D721Med (cell line): ENCODE measurements at regions not wholly inside any gene's neighbourhood (a gene's known extent, or its start where the extent isn't known, plus 50 kb on each side); places are given as distances from the start of the nearest gene placed in this dataset.
"Not testable (repeated sequence)": the region's sequence is repeated elsewhere in the genome, so short reads cannot be mapped to it uniquely, and the experiment has no call there.

ENCODE experiments used
- DNase-seq: peaks from one replicate; pipeline ENCODE4 v3.0.0; 2011; ENCODE audit warnings: low spot score; ENCODE audit not compliant: insufficient read length
- FAIRE-seq: peaks from 2 replicates; lab custom pipeline; 2011; peaks lifted over from hg19 to GRCh38; lab: Jason Lieb, UNC
- TF ChIP-seq, protein P1 (sequence below): IDR thresholded peaks from 2 replicates; pipeline ENCODE4 v1.5.1; 2012; ENCODE audit warnings: mild to moderate bottlenecking, control low read depth; ENCODE audit not compliant: insufficient read depth; ENCODE audit errors: missing control alignments

DNA sequence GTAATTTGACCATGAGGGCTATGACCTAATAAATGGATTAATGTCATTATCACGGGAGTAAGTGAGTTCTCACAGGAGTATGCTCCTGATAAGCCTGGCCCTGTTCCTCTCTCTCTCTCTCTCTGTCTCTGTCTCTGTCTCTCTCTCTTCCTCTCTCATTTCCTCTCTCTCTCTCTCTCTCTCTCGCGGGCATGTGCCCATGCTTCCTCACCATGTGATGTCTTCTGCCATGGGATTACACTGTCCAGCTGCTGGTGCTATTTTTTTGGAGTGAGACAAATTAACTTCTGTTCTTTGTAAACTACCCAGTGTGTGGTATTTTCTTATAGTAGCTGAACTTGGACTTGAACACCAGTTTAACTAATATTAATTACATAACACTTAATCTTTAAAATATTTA lies 374.3 kb upstream of the GJE1 start:
- TF ChIP-seq, protein P1, sequence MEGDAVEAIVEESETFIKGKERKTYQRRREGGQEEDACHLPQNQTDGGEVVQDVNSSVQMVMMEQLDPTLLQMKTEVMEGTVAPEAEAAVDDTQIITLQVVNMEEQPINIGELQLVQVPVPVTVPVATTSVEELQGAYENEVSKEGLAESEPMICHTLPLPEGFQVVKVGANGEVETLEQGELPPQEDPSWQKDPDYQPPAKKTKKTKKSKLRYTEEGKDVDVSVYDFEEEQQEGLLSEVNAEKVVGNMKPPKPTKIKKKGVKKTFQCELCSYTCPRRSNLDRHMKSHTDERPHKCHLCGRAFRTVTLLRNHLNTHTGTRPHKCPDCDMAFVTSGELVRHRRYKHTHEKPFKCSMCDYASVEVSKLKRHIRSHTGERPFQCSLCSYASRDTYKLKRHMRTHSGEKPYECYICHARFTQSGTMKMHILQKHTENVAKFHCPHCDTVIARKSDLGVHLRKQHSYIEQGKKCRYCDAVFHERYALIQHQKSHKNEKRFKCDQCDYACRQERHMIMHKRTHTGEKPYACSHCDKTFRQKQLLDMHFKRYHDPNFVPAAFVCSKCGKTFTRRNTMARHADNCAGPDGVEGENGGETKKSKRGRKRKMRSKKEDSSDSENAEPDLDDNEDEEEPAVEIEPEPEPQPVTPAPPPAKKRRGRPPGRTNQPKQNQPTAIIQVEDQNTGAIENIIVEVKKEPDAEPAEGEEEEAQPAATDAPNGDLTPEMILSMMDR, result no peak
- FAIRE-seq (no peak), DNase-seq (no peak)

DNA sequence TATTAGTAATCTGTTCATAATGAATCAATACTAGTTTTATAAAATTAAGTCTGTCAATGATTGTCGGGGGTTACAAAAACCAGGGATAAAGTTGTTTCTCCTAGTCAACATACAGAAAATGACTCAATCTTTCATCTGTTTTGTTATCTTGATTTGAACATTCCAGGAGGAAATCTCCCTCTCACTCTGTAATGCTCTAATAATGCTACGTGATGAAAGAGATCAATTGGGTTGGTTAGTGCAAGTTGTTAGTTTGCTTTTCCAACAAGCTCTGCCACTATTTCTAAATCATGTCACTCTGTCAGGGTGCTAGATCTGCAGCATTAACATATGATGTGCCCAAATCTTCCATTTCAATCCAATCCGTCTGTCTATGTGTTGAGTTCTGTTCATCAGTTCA lies 379.5 kb upstream of the GJE1 start:
- FAIRE-seq (no peak), DNase-seq (no peak)
- TF ChIP-seq, protein P1, result no peak

DNA sequence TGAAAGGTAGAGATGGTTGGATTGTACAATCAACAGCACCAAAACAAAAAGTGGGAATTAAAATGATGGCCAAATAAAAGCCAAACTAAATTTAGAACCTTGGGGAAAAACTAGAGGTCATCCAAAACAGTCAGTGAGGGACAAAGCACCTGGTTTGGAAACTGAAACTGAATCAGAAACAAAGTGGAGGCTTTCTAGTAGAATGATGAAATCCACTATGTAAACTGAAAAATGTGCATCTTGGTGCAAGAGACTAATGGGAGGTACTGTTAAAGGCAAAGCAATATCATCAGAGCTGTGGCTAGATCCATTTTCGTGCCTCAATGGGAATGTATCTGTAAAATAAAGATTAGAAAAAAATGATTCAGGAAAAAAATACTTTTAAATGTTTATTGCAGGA lies 380.0 kb upstream of the GJE1 start:
- DNase-seq (no peak), FAIRE-seq (no peak)
- TF ChIP-seq, protein P1, result no peak

DNA sequence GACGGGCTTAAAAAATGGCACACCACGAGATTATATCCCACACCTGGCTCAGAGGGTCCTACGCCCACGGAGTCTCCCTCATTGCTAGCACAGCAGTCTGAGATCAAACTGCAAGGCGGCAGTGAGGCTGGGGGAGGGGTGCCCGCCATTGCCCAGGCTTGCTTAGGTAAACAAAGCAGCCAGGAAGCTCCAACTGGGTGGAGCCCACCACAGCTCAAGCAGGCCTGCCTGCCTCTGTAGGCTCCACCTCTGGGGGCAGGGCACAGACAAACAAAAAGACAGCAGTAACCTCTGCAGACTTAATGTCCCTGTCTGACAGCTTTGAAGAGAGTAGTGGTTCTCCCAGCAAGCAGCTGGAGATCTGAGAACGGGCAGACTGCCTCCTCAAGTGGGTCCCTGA lies 386.4 kb upstream of the GJE1 start:
- FAIRE-seq, DNase-seq: not testable (repeated sequence)

DNA sequence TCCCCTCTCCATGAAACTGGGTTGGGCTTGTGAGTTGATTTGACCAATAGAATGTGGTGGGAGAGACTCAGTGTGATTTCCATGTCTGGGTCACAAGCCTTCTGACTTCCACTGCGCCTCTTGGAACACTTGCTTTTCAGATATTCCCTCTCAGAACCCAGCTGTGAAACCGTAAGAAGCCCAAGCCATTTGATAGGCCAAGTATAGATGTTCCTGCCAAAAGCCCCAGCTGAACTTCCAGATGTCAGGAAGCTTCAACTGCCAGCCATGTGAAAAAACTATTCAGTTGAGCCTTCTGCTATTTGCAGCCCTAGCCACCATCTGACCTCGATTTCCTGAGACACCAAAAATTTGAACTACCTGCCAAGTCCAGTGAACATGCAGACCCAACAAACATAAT lies 387.8 kb upstream of the GJE1 start:
- no peak for DNase-seq
- FAIRE-seq, result no peak
- TF ChIP-seq, protein P1, result no peak

DNA sequence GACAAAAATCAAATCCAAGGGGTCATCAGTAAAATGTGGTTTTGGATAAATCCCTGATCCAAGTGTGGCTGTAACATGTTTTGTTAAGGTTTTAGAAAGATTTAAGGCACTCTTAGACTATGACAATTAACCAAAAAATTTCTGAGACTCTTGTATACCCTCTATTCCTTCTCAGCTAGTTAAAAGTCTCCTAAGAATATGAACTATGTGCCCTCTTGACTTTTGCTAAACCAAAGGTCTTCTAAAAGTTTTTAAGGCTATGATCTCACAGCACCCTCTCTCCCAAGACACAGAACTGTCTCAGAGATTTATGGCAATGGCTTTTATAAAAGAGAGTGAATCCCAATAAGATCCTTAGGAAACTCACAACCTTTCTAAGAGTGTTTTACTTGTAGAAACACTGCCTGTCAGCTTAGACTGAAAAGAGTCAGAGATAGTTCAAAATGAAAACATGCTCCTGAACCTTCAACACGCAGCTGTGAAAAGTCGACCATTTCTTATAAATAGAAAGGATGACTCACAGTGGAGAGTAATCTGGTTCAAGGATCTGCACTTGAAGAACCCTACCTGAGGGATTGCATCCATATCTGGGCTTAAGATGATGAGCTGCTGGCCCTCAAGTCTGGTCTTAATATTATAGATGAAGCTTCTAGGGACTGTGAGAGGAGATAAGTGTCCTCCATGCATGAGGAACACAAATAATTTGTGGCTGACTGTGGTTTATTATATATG lies 388.4 kb upstream of the GJE1 start:
- no peak for DNase-seq
- no peak for FAIRE-seq
- TF ChIP-seq, protein P1, result no peak

DNA sequence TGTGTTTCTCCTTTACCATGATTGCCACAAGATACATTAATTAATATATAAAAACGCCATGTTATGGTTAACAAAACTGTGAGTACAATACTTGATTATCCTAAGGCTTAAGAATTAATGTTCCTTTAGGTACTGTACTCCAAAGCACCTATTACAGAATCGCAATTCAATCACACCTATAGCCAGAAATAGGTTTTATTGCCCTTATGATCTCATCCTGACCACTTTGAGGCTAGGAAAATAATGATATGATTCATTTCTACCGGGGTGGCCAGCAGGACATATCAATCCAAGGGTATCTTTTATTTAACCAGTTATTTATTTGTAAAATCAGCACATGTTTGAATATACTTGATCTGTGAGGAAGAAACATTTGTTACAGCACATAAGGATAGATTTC lies 396.6 kb upstream of the GJE1 start:
- DNase-seq (no peak), FAIRE-seq (no peak)
- TF ChIP-seq, protein P1, result no peak

DNA sequence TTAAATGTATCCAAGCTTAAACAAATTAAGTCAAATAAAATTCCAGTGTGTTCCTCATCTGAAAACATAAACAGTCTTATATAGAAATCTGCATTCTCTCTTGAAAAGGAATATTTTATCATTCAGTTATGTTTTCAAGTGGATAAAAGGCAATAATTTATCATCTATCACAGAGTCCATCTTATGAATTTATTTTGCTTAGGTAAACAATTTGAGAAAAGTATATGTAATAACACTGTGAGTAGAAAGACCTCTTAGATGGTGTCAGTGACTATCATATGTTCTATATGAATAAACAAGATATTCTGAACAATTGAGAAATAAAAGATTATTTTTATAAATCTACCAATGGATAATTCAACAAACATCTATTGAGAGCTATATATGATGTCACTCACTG lies 397.6 kb upstream of the GJE1 start:
- TF ChIP-seq, protein P1, result no peak
- FAIRE-seq, result no peak
- no peak for DNase-seq
